K562 (cell line): ENCODE measurements at regions not wholly inside any gene's neighbourhood (a gene's known extent, or its start where the extent isn't known, plus 50 kb on each side); places are given as distances from the start of the nearest gene placed in this dataset.

ENCODE experiments used
- ATAC-seq: fragments of 200-7000 bp; cut with Tn5 transposase; 3 replicates; pipeline ENCODE4 v1.9.1; 2020; ENCODE audit warnings: moderate library complexity
- BruUV-seq: library from RNA; stranded (reverse); fragments of 400-500 nt; replicated peaks from 2 replicates; lab custom pipeline; 2021; lab: Mats Ljungman, UMichigan
- CTCF ChIA-PET: fragments of 300-600 bp; formaldehyde crosslinking; extraction: SDS; loops from one replicate; lab custom pipeline; 2021; ENCODE audit warnings: low intra/inter-chr PET ratio; lab: Yijun Ruan, JAX
- POLR2A ChIA-PET: fragments of 300-600, 350-650 bp; sonication (Branson Sonifier 250); formaldehyde crosslinking; extraction: SDS; loops from one replicate; lab custom pipeline; 2021; ENCODE audit warnings: antibody characterized with exemption, inconsistent platforms; lab: Yijun Ruan, JAX
- DNase-seq, 4 experiments: peaks; one replicate each; pipeline versions ENCODE4 v3.0.0 to v3.0.0-alpha.2; 2011 to 2018; ENCODE audit warnings: low spot score in 3 of 4, mixed read lengths in 3 of 4; ENCODE audit errors: extremely low read depth in 1 of 4
- FAIRE-seq: peaks from 2 replicates; lab custom pipeline; 2011; peaks lifted over from hg19 to GRCh38; lab: Jason Lieb, UNC
- H2AFZ ChIP-seq: 2 replicates; pipeline ENCODE4 v1.6.0; 2011; ENCODE audit warnings: low read depth, low read length, control low read depth, inconsistent platforms
- H3K27ac ChIP-seq: fragments of 200-600 bp; 3 replicates; pipeline ENCODE4 v1.8.0; 2011; ENCODE audit warnings: low read depth, mild to moderate bottlenecking, control low read depth, inconsistent platforms, low read length, moderate library complexity, mixed read lengths; ENCODE audit errors: extremely low read depth
- H3K27me3 ChIP-seq, 2 experiments: fragments of 300-600 bp in 1 of 2; 2 replicates in 1 of 2; 3 replicates in 1 of 2; pipeline versions ENCODE4 v1.6.0 to v1.8.0; 2011; ENCODE audit warnings: inconsistent platforms in 2 of 2, low read length in 2 of 2, mild to moderate bottlenecking in 1 of 2, mixed read lengths in 1 of 2, moderate library complexity in 1 of 2; ENCODE audit not compliant: control insufficient read depth in 2 of 2, insufficient read depth in 2 of 2
- H3K36me3 ChIP-seq: fragments of 300-600 bp; 3 replicates; pipeline ENCODE4 v1.8.0; 2011; ENCODE audit warnings: mild to moderate bottlenecking, low read length, inconsistent platforms; ENCODE audit not compliant: control insufficient read depth, insufficient read depth
- H3K4me1 ChIP-seq, 2 experiments: fragments of 200-600 bp in 1 of 2; replicated peaks in 1 of 2; 2 replicates in 1 of 2; 3 replicates in 1 of 2; pipeline versions ENCODE4 v1.5.1 to v1.8.0; 2011; ENCODE audit warnings: inconsistent platforms in 2 of 2, low read length in 2 of 2, mild to moderate bottlenecking in 1 of 2, mixed read lengths in 1 of 2, moderate library complexity in 1 of 2; ENCODE audit not compliant: control insufficient read depth in 2 of 2, insufficient read depth in 2 of 2
- H3K4me2 ChIP-seq: 2 replicates; pipeline ENCODE4 v1.6.1; 2011; ENCODE audit warnings: low read length, control low read depth, inconsistent platforms, mixed read lengths; ENCODE audit not compliant: insufficient read depth
- H3K4me3 ChIP-seq: fragments of 200-600 bp; sonication (generic), shearing (Covaris generic); 2 replicates; pipeline ENCODE4 v1.5.1; 2016; ENCODE audit warnings: control low read depth, inconsistent platforms
- H3K79me2 ChIP-seq: fragments of 200-600 bp; 3 replicates; pipeline ENCODE4 v1.8.0; 2011; ENCODE audit warnings: low read length, inconsistent platforms; ENCODE audit not compliant: control insufficient read depth, insufficient read depth
- H3K9ac ChIP-seq, 2 experiments: 2 replicates each; pipeline versions ENCODE4 v1.6.0 to v1.6.1; 2011; ENCODE audit warnings: low read depth in 2 of 2, low read length in 2 of 2, control low read depth in 1 of 2, inconsistent platforms in 1 of 2, mild to moderate bottlenecking in 1 of 2, mixed read lengths in 1 of 2; ENCODE audit not compliant: insufficient read depth in 1 of 2
- H3K9me1 ChIP-seq: one replicate; pipeline ENCODE4 v1.6.0; 2011; ENCODE audit warnings: inconsistent platforms, mild to moderate bottlenecking, low read length, moderate library complexity; ENCODE audit not compliant: control insufficient read depth, insufficient read depth
- H3K9me3 ChIP-seq: replicated peaks from 2 replicates; pipeline ENCODE4 v1.5.1; 2011; ENCODE audit warnings: low read depth, low read length, inconsistent platforms; ENCODE audit not compliant: control insufficient read depth, insufficient read depth
- H4K20me1 ChIP-seq: replicated peaks from 2 replicates; pipeline ENCODE4 v1.6.1; 2011; ENCODE audit warnings: low read length, inconsistent platforms, mixed read lengths; ENCODE audit not compliant: control insufficient read depth, insufficient read depth
- DDX20 ChIP-seq: fragments of 450-650 bp; IDR thresholded peaks from 2 replicates; pipeline ENCODE4 v1.6.1; 2016; ENCODE audit warnings: missing genetic modification characterization, low read depth, mild to moderate bottlenecking, missing compliant biosample characterization, moderate library complexity
- ETV1 ChIP-seq: fragments of 450-650 bp; conservative IDR thresholded peaks from 2 replicates; pipeline ENCODE4 v1.6.1; 2016; ENCODE audit warnings: missing genetic modification characterization, control low read depth, low read depth, missing compliant biosample characterization
- JUNB ChIP-seq: fragments of 450-650 bp; formaldehyde crosslinking; conservative IDR thresholded peaks from 2 replicates; pipeline ENCODE4 v1.4.0; 2020; ENCODE audit warnings: mild to moderate bottlenecking
- MCM7 ChIP-seq, 2 experiments: fragments of 450-650 bp; IDR thresholded peaks; 2 replicates each; pipeline ENCODE4 v1.6.1; 2016 to 2018
- NFRKB ChIP-seq: fragments of 450-650 bp; IDR thresholded peaks from 2 replicates; pipeline ENCODE4 v1.6.1; 2016; ENCODE audit warnings: low read depth
- NR2C1 ChIP-seq, 2 experiments: fragments of 450-650 bp; IDR thresholded peaks; 2 replicates each; pipeline ENCODE4 v1.6.1; 2017; ENCODE audit warnings: mild to moderate bottlenecking in 2 of 2, antibody characterized with exemption in 1 of 2, inconsistent platforms in 1 of 2, missing compliant biosample characterization in 1 of 2, missing genetic modification characterization in 1 of 2
- RNF219 ChIP-seq: fragments of 250-450 bp; sonication (Bioruptor Pico); IDR thresholded peaks from 2 replicates; pipeline ENCODE4 v1.5.0; 2022; ENCODE audit warnings: mild to moderate bottlenecking
- TEAD2 ChIP-seq: fragments of 450-650 bp; IDR thresholded peaks from 2 replicates; pipeline ENCODE4 v1.6.1; 2016; ENCODE audit warnings: missing genetic modification characterization, control low read depth, missing compliant biosample characterization
- ZBTB5 ChIP-seq: fragments of 450-650 bp; IDR thresholded peaks from 2 replicates; pipeline ENCODE4 v1.6.1; 2017; ENCODE audit warnings: antibody characterized with exemption
- ZNF197 ChIP-seq: fragments of 200-800 bp; sonication (Bioruptor generic); IDR thresholded peaks from 2 replicates; pipeline ENCODE4 v1.6.1; 2016; ENCODE audit warnings: low read depth, missing genetic modification characterization, missing compliant biosample characterization
- ZNF449 ChIP-seq: fragments of 250-450 bp; sonication (Bioruptor Pico); IDR thresholded peaks from 2 replicates; pipeline ENCODE4 v1.8.0; 2022; ENCODE audit warnings: moderate library complexity, mild to moderate bottlenecking, inconsistent platforms
- ZNF584 ChIP-seq: fragments of 200-800 bp; sonication (Bioruptor generic); IDR thresholded peaks from 2 replicates; pipeline ENCODE4 v1.6.1; 2016; ENCODE audit warnings: low read depth, mild to moderate bottlenecking, missing genetic modification characterization, missing compliant biosample characterization
- WGBS: fragments of 100-300 bp; shearing (Covaris generic); methylation state at CpG from one replicate; pipeline ENCODE4 v1.1.6; 2016; ENCODE audit warnings: low coverage, mixed read lengths; ENCODE audit not compliant: insufficient coverage; ENCODE audit errors: missing lambda C conversion rate; 5-methylcytosine and 5-hydroxymethylcytosine counted together
- in situ Hi-C: fragments of 300-500 bp; cut with MboI; formaldehyde crosslinking; loops from 4 replicates; pipeline ENCODE4 v1.15.0; 2018; ENCODE audit warnings: inconsistent platforms, mixed read lengths
- intact Hi-C: fragments of 100-400 bp; cut with micrococcal nuclease; formaldehyde crosslinking; loops from 2 replicates; pipeline ENCODE4 v1.14.2; 2022

- TF ChIP-seq DDX20 (tag) (no peak), ZNF449 (no peak), ZBTB5 (no peak)
- TF ChIP-seq, all 486 proteins: peak for 0
These were observed 69.0 kb upstream of the CLMN start (continued) for GRCh38 chr14:95388699-95389098.

GRCh38 chr14:95387826-95388445 is 68.2 kb upstream of the CLMN start:
- no peaks in the 10 kb centered on the region for H4K20me1 ChIP-seq
- intact Hi-C loops: no loop called here
- BruUV-seq: no TSS peak
- no peak overlapping the region for H3K9ac ChIP-seq
- no peaks in the 10 kb centered on the region for H3K4me1 ChIP-seq
- H3K79me2 ChIP-seq: no peaks in the 10 kb centered on the region
- CTCF ChIA-PET: no interaction called here
- no peak overlapping the region for H3K4me3 ChIP-seq
- H3K27ac ChIP-seq: no peak overlapping the region
- no peak for ATAC-seq
- peaks cover 0 to 35% of the 10 kb centered on the region in 2 experiments; a peak in 3 of 5 replicates for H3K27me3 ChIP-seq
- FAIRE-seq: no peak
- H3K36me3 ChIP-seq: no peaks in the 10 kb centered on the region
- H3K9me3 ChIP-seq: no peaks in the 10 kb centered on the region
- TF ChIP-seq ETV1 (tag): no peak
- TF ChIP-seq JUNB (CRISPR knock-in tag): no peak
- no peak for TF ChIP-seq ZNF584
- TF ChIP-seq RNF219 (CRISPR knock-in tag): no peak
- TF ChIP-seq NFRKB: no peak
- no peak for TF ChIP-seq NR2C1 (IDR thresholded peaks at IDR 0.05)
- TF ChIP-seq NR2C1 (tag; IDR thresholded peaks at IDR 0.05): no peak
- TF ChIP-seq MCM7 (IDR thresholded peaks at IDR 0.05): no peak
- TF ChIP-seq ZNF197: no peak
- TF ChIP-seq TEAD2 (tag): no peak
- in situ Hi-C loops: no loop called here
- WGBS: 0% methylated on average over 7 of the region's 7 CpGs
- H3K4me2 ChIP-seq: no peak overlapping the region
- H3K9me1 ChIP-seq: no peaks in the 10 kb centered on the region
- no peak for DNase-seq
- POLR2A ChIA-PET: no interaction called here
- no peak overlapping the region for H2AFZ ChIP-seq
